Endodermal cell (in vitro differentiated cells): ENCODE measurements at regions not wholly inside any gene's neighbourhood (a gene's known extent, or its start where the extent isn't known, plus 50 kb on each side); places are given as distances from the start of the nearest gene placed in this dataset.

ENCODE experiments used
- DNase-seq: peaks from one replicate; pipeline ENCODE4 v3.0.0-alpha.2; 2017
- H3K27ac ChIP-seq: 2 replicates; pipeline ENCODE4 v1.5.1; 2013; ENCODE audit warnings: mild to moderate bottlenecking, low read depth, low read length, moderate library complexity
- H3K27me3 ChIP-seq: 2 replicates; pipeline ENCODE4 v1.6.1; 2013; ENCODE audit warnings: mild to moderate bottlenecking, low read length, moderate library complexity; ENCODE audit not compliant: insufficient read depth, control insufficient read depth, poor library complexity, severe bottlenecking
- H3K36me3 ChIP-seq: 2 replicates; pipeline ENCODE4 v1.7.0; 2013; ENCODE audit warnings: mild to moderate bottlenecking, low read length, moderate library complexity; ENCODE audit not compliant: control insufficient read depth, insufficient read depth
- H3K4me1 ChIP-seq: one replicate; pipeline ENCODE4 v1.7.0; 2013; ENCODE audit warnings: low read length; ENCODE audit not compliant: control insufficient read depth, insufficient read depth
- H3K4me3 ChIP-seq: 2 replicates; pipeline ENCODE4 v1.5.1; 2013; ENCODE audit warnings: mild to moderate bottlenecking, low read length, moderate library complexity
- H3K9ac ChIP-seq: 2 replicates; pipeline ENCODE4 v1.6.1; 2013; ENCODE audit warnings: mild to moderate bottlenecking, low read length, moderate library complexity; ENCODE audit not compliant: poor library complexity, severe bottlenecking; ENCODE audit errors: extremely low read depth
- H3K9me3 ChIP-seq: 2 replicates; pipeline ENCODE4 v1.6.1; 2013; ENCODE audit warnings: mild to moderate bottlenecking, low read length, moderate library complexity; ENCODE audit not compliant: control insufficient read depth
- H3K27ac Mint-ChIP-seq: 2 replicates; pipeline ENCODE4 v1.8.0; 2020; ENCODE audit warnings: mixed read lengths
- H3K27me3 Mint-ChIP-seq: 2 replicates; pipeline ENCODE4 v1.8.0; 2021; ENCODE audit warnings: mild to moderate bottlenecking, mixed read lengths; ENCODE audit not compliant: insufficient read depth
- H3K36me3 Mint-ChIP-seq: 2 replicates; pipeline ENCODE4 v1.8.0; 2020; ENCODE audit warnings: low read depth, mixed read lengths
- H3K4me1 Mint-ChIP-seq: 2 replicates; pipeline ENCODE4 v1.8.0; 2020; ENCODE audit warnings: mixed read lengths
- H3K4me3 Mint-ChIP-seq: 2 replicates; pipeline ENCODE4 v1.8.0; 2020; ENCODE audit warnings: mild to moderate bottlenecking, moderate library complexity, mixed read lengths
- H3K9me3 Mint-ChIP-seq: 2 replicates; pipeline ENCODE4 v1.8.0; 2020; ENCODE audit warnings: mild to moderate bottlenecking, mixed read lengths
- WGBS, 2 experiments: methylation state at CpG; one replicate each; pipeline versions ENCODE4 v1.1.5 to v1.1.7; 2013; ENCODE audit warnings: missing lambda C conversion rate in 2 of 2, mixed read lengths in 1 of 2; ENCODE audit not compliant: insufficient coverage in 1 of 2, insufficient read length in 1 of 2; 5-methylcytosine and 5-hydroxymethylcytosine counted together
- TF ChIP-seq, protein P1 (sequence below): fragments of 200-600 bp; sonication (generic); conservative IDR thresholded peaks from 2 replicates; pipeline ENCODE4 v1.5.0; 2021; ENCODE audit warnings: antibody characterized with exemption, mild to moderate bottlenecking

DNA sequence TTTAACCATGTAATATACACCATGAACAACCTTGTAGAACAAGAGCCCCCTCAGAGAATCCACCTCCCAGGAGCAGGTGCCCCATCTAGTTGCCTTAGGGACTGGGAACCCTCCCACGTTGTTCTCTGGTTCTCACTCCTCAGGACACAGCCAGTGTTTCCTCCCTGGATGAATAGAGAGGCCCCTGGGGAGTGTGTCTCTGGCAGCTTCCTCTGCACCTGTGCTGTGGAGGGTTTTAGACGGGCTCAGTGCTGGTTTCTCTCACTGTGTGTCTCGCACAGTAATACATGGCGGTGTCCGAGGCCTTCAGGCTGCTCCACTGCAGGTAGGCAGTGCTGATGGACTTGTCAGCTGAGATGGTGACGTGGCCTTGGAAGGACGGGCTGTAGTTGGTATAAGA is 581.3 kb downstream of the TMEM121 start:
- Histone ChIP-seq H3K4me3 (no peak overlapping the region), H3K27me3 (no peaks in the 10 kb centered on the region), H3K4me1 (no peaks in the 10 kb centered on the region), H3K9ac (no peak overlapping the region), H3K9me3 (no peaks in the 10 kb centered on the region), H3K36me3 (no peaks in the 10 kb centered on the region), H3K27ac (no peak overlapping the region)
- H3K9me3 Mint-ChIP-seq = peaks cover 83% of the 10 kb centered on the region
- WGBS, 2 experiments = no CpG with 5 or more reads among the region's 7 CpGs
- H3K27ac Mint-ChIP-seq = no peak overlapping the region
- no peaks in the 10 kb centered on the region for H3K4me1 Mint-ChIP-seq
- H3K27me3 Mint-ChIP-seq = no peaks in the 10 kb centered on the region
- no peak for DNase-seq
- TF ChIP-seq, protein P1, sequence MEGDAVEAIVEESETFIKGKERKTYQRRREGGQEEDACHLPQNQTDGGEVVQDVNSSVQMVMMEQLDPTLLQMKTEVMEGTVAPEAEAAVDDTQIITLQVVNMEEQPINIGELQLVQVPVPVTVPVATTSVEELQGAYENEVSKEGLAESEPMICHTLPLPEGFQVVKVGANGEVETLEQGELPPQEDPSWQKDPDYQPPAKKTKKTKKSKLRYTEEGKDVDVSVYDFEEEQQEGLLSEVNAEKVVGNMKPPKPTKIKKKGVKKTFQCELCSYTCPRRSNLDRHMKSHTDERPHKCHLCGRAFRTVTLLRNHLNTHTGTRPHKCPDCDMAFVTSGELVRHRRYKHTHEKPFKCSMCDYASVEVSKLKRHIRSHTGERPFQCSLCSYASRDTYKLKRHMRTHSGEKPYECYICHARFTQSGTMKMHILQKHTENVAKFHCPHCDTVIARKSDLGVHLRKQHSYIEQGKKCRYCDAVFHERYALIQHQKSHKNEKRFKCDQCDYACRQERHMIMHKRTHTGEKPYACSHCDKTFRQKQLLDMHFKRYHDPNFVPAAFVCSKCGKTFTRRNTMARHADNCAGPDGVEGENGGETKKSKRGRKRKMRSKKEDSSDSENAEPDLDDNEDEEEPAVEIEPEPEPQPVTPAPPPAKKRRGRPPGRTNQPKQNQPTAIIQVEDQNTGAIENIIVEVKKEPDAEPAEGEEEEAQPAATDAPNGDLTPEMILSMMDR = no peak
- no peaks in the 10 kb centered on the region for H3K36me3 Mint-ChIP-seq
- H3K4me3 Mint-ChIP-seq = no peak overlapping the region

DNA sequence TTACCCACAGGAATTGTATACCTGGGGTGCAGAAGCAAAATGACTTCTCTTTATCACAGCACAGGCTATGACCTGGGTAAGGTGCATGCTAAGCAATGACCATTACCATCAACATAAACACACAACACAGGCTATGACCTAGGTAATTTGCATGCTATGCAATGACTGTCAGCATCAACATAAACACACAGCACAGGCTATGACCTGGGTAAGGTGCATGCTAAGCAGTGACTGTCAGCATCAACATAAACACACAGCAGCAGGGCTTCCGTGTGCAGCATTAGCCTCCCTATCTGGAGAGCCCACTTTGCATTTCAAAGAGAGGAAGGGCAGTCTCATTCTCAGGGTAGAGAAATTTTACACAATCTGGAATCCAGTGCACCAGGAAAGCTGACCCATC is 583.0 kb downstream of the TMEM121 start:
- no peak overlapping the region for H3K27ac ChIP-seq
- no peaks in the 10 kb centered on the region for H3K4me1 ChIP-seq
- no peak overlapping the region for H3K4me3 Mint-ChIP-seq
- H3K9me3 Mint-ChIP-seq = peaks cover 75% of the 10 kb centered on the region
- H3K36me3 Mint-ChIP-seq = no peaks in the 10 kb centered on the region
- no peaks in the 10 kb centered on the region for H3K36me3 ChIP-seq
- no CpG with 5 or more reads among the region's 1 CpG for WGBS, 2 experiments
- TF ChIP-seq, protein P1 = no peak
- no peak overlapping the region for H3K4me3 ChIP-seq
- H3K27ac Mint-ChIP-seq = no peak overlapping the region
- DNase-seq = no peak
- no peaks in the 10 kb centered on the region for H3K9me3 ChIP-seq
- no peaks in the 10 kb centered on the region for H3K27me3 ChIP-seq
- H3K27me3 Mint-ChIP-seq = no peaks in the 10 kb centered on the region
- H3K4me1 Mint-ChIP-seq = no peaks in the 10 kb centered on the region
- H3K9ac ChIP-seq = no peak overlapping the region

DNA sequence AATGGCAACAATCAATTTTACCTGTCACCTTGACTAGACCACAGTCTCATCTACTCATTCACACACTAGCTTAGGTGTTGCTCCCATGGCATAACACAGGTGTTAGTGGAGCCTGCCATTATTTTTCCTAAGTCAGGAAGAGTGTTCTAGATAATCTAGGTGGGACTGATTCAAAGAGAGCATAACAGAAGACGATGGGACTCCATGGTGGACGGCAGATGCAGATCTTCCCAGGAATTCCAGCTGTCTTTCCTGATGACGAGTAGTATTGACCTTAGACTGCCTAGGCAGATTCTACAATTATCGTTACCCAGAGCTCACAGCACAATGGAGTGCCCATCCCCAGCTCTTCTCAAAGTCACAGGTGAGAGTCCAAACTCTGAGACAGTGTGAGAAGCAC is 589.0 kb downstream of the TMEM121 start:
- TF ChIP-seq, protein P1 = no peak

More for the DNA sequence above, 589.0 kb downstream of the TMEM121 start:
- H3K27ac ChIP-seq = no peak overlapping the region
- Mint-ChIP-seq H3K9me3 (peaks cover 70% of the 10 kb centered on the region), H3K27ac (no peak overlapping the region), H3K27me3 (no peaks in the 10 kb centered on the region), H3K4me1 (no peaks in the 10 kb centered on the region), H3K36me3 (no peaks in the 10 kb centered on the region), H3K4me3 (no peak overlapping the region)
- H3K4me3 ChIP-seq = no peak overlapping the region
- no peaks in the 10 kb centered on the region for H3K4me1 ChIP-seq
- no peaks in the 10 kb centered on the region for H3K27me3 ChIP-seq
- H3K36me3 ChIP-seq = no peaks in the 10 kb centered on the region
- WGBS, 2 experiments = 38 to 54% methylated on average over 2 to 4 of the region's 4 CpGs
- DNase-seq = no peak
- no peak overlapping the region for H3K9ac ChIP-seq
- peaks cover 32% of the 10 kb centered on the region for H3K9me3 ChIP-seq
